ENCODE measurements at regions not wholly inside any gene's neighbourhood (a gene's known extent, or its start where the extent isn't known, plus 50 kb on each side); places are given as distances from the start of the nearest gene placed in this dataset.

- FAIRE-seq = no peak
- WGBS, 2 experiments (ENCODE audit: extremely low coverage in 1 of 2, insufficient coverage in 1 of 2, insufficient read length in 1 of 2, insufficient replicate concordance in 2 of 2, low coverage in 1 of 2, low lambda C conversion rate in 2 of 2, missing lambda C conversion rate in 1 of 2) = 82% methylated on average over 4 of the region's 4 CpGs; no CpG with 5 or more reads in 1 of the 2 experiments
- no peak overlapping the region for H3K14ac ChIP-seq (ENCODE audit: insufficient read length)
- no peak for TF ChIP-seq USF2 (IDR thresholded peaks at IDR 0.05; ENCODE audit: low read length)
- no peak for TF ChIP-seq TBP (IDR thresholded peaks at IDR 0.05; ENCODE audit: low read depth, low read length)
- no peak for TF ChIP-seq TCF12 (IDR thresholded peaks at IDR 0.05; ENCODE audit: low read depth, low read length)
- no peak for TF ChIP-seq PHF8 (conservative IDR thresholded peaks at IDR 0.05; ENCODE audit: low read depth, low read length)
- no peak for TF ChIP-seq CTBP2 (IDR thresholded peaks at IDR 0.05; ENCODE audit: borderline replicate concordance, insufficient read depth, insufficient read length, low read length)
- TF ChIP-seq NRF1 (IDR thresholded peaks at IDR 0.05; ENCODE audit: low read depth, low read length) = no peak
These were observed 74.9 kb upstream of the BCAT1 start for GRCh38 chr12:25023808-25024207.

More at GRCh38 chr12:25023808-25024207, 74.9 kb upstream of the BCAT1 start:
- Histone ChIP-seq H3K79me1 (ENCODE audit: low read depth, low read length) (no peaks in the 10 kb centered on the region), H3K9ac (replicated peaks in 1 of 4; ENCODE audit: extremely low read depth in 1 of 4, low read depth in 3 of 4, low read length in 3 of 4) (no peak overlapping the region), H3K36me3 (ENCODE audit: control insufficient read depth in 2 of 4, insufficient read depth in 4 of 4, low read length in 3 of 4) (no peaks in the 10 kb centered on the region), H3K79me2 (ENCODE audit: control insufficient read depth in 1 of 2, insufficient read depth in 2 of 2, low read length in 2 of 2) (no peaks in the 10 kb centered on the region), H2BK15ac (ENCODE audit: low read length) (no peak overlapping the region), H4K91ac (replicated peaks; ENCODE audit: insufficient read length, low read length) (no peak overlapping the region), H2AK5ac (ENCODE audit: low read depth, low read length) (no peak overlapping the region), H3K4me3 (ENCODE audit: extremely low read depth in 1 of 4, insufficient read depth in 2 of 4, low read depth in 3 of 4, low read length in 4 of 4) (no peak overlapping the region), H3K27me3 (replicated peaks in 1 of 4; ENCODE audit: control insufficient read depth in 3 of 4, extremely low read depth in 1 of 4, insufficient read depth in 3 of 4, low read length in 3 of 4) (no peaks in the 10 kb centered on the region), H2BK5ac (ENCODE audit: low read depth, low read length) (no peak overlapping the region), H3K56ac (replicated peaks; ENCODE audit: insufficient read length, low read depth, low read length) (no peak overlapping the region), H2AFZ (ENCODE audit: low read length) (no peak overlapping the region), H2BK120ac (replicated peaks; ENCODE audit: low read depth, low read length) (no peak overlapping the region), H4K20me1 (replicated peaks in 1 of 2; ENCODE audit: control insufficient read depth in 1 of 2, insufficient read depth in 2 of 2, low read length in 2 of 2) (no peaks in the 10 kb centered on the region), H3K4me1 (replicated peaks in 1 of 4; ENCODE audit: control insufficient read depth in 3 of 4, insufficient read depth in 4 of 4, low read length in 3 of 4) (no peaks in the 10 kb centered on the region; a peak in 1 of 7 replicates), H3K4ac (replicated peaks; ENCODE audit: insufficient read length, low read depth, low read length) (no peak overlapping the region), H4K8ac (ENCODE audit: extremely low read depth, insufficient read depth, low read length) (no peak overlapping the region), H2BK12ac (ENCODE audit: low read depth, low read length) (no peak overlapping the region), H2BK20ac (ENCODE audit: low read length) (no peak overlapping the region), H3K18ac (ENCODE audit: extremely low read depth, low read length) (no peak overlapping the region), H3K27ac (ENCODE audit: low read depth, low read length) (no peak overlapping the region), H3K23me2 (ENCODE audit: low read depth, low read length) (no peaks in the 10 kb centered on the region; the same call in 1 of the 2 replicates), H4K5ac (ENCODE audit: insufficient read length, low read depth, low read length) (no peak overlapping the region), H3K9me3 (ENCODE audit: insufficient read depth in 2 of 2, low read depth in 1 of 2, low read length in 1 of 2) (0 out of 4 replicates have a peak, but pooled peaks cover 0 to 4% of the 10 kb centered on the region in 2 experiments), H3K23ac (ENCODE audit: insufficient read length) (no peak overlapping the region), H3K4me2 (ENCODE audit: insufficient read depth in 1 of 2, low read depth in 2 of 2, low read length in 2 of 2) (no peak overlapping the region)
- DNase-seq (ENCODE audit: low read depth in 1 of 2, low spot score in 2 of 2) = no peak
- POLR2A ChIA-PET (ENCODE audit: partially characterized antibody) = no interaction called here
- CTCF ChIA-PET (ENCODE audit: partially characterized antibody) = no interaction called here
